ENCODE measurements at regions not wholly inside any gene's neighbourhood (a gene's known extent, or its start where the extent isn't known, plus 50 kb on each side); places are given as distances from the start of the nearest gene placed in this dataset.
"Not testable (repeated sequence)": the region's sequence is repeated elsewhere in the genome, so short reads cannot be mapped to it uniquely, and the experiment has no call there.

GRCh38 chr2:228447266-228447915, 265.9 kb upstream of the SPHKAP start:
- DNase-seq = no peak

GRCh38 chr2:228446734-228447133, 265.2 kb upstream of the SPHKAP start:
- H3K4me3 ChIP-seq (ENCODE audit: insufficient read depth, low read depth, low read length) = no peak overlapping the region
- no peaks in the 10 kb centered on the region for H3K36me3 ChIP-seq (replicated peaks; ENCODE audit: control insufficient read depth, insufficient read depth, low read length)
- DNase-seq = no peak
- H3K27me3 ChIP-seq (ENCODE audit: control insufficient read depth, insufficient read depth, low read length) = no peaks in the 10 kb centered on the region

More at GRCh38 chr2:228447266-228447915, 265.9 kb upstream of the SPHKAP start:
- Histone ChIP-seq H3K36me3 (replicated peaks; ENCODE audit: control insufficient read depth, insufficient read depth, low read length) (no peaks in the 10 kb centered on the region), H3K27me3 (ENCODE audit: control insufficient read depth, insufficient read depth, low read length) (no peaks in the 10 kb centered on the region), H3K4me3 (ENCODE audit: insufficient read depth, low read depth, low read length) (no peak overlapping the region)

GRCh38 chr2:228444161-228444560, 262.7 kb upstream of the SPHKAP start:
- Histone ChIP-seq H3K4me3 (ENCODE audit: insufficient read depth, low read depth, low read length) (no peak overlapping the region), H3K36me3 (replicated peaks; ENCODE audit: control insufficient read depth, insufficient read depth, low read length) (no peaks in the 10 kb centered on the region), H3K27me3 (ENCODE audit: control insufficient read depth, insufficient read depth, low read length) (no peaks in the 10 kb centered on the region)
- no peak for DNase-seq

- no peak for DNase-seq
- H3K36me3 ChIP-seq (replicated peaks; ENCODE audit: control insufficient read depth, insufficient read depth, low read length) = no peaks in the 10 kb centered on the region
Observed at GRCh38 chr2:228433721-228434120, 252.2 kb upstream of the SPHKAP start.

DNA sequence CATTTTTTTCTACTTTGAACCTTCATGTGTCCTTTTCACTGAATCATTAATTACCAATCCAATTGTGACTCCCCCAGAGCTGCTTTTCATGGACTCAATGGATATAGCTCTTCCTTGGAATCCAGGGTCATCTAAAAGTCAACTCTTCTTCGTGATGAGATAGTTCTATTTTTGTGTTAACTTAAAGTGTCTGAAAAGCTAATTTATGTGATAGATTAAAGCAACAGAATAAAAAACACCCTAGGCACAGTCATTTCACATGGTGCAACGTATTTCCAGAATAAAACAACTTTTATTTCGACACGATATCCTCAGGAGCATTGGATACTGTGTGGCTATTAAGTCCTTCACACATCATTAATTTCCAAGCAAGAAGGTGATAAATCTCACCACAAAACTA, 250.6 kb upstream of the SPHKAP start:
- DNase-seq = no peak
- Histone ChIP-seq H3K36me3 (replicated peaks; ENCODE audit: control insufficient read depth, insufficient read depth, low read length) (no peaks in the 10 kb centered on the region), H3K4me3 (ENCODE audit: insufficient read depth, low read depth, low read length) (no peak overlapping the region), H3K27me3 (ENCODE audit: control insufficient read depth, insufficient read depth, low read length) (no peaks in the 10 kb centered on the region)

More at GRCh38 chr2:228433721-228434120, 252.2 kb upstream of the SPHKAP start:
- no peaks in the 10 kb centered on the region for H3K27me3 ChIP-seq (ENCODE audit: control insufficient read depth, insufficient read depth, low read length)
- H3K4me3 ChIP-seq (ENCODE audit: insufficient read depth, low read depth, low read length) = no peak overlapping the region

DNA sequence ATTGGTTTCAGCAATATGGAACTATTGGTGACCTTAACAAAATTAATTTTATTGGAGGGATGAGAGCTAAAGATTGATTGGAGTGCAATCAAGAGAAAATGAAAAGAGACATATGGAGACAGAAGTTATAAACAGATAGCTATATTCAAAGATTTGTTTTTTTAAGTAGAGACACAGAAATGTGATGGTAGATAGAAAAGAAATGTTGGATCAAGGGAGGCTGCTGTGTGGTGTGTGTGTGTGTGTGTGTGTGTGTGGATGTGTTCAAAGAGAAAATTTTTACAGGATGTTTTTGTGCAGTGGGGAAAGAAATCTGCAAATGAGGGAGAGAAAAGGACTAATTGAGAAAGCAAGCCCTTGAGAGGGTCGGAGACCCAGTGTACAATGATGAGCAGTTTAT, 249.5 kb upstream of the SPHKAP start:
- H3K36me3 ChIP-seq (replicated peaks; ENCODE audit: control insufficient read depth, insufficient read depth, low read length) = no peaks in the 10 kb centered on the region
- DNase-seq = no peak
- H3K27me3 ChIP-seq (ENCODE audit: control insufficient read depth, insufficient read depth, low read length) = no peaks in the 10 kb centered on the region
- H3K4me3 ChIP-seq (ENCODE audit: insufficient read depth, low read depth, low read length) = no peak overlapping the region

DNA sequence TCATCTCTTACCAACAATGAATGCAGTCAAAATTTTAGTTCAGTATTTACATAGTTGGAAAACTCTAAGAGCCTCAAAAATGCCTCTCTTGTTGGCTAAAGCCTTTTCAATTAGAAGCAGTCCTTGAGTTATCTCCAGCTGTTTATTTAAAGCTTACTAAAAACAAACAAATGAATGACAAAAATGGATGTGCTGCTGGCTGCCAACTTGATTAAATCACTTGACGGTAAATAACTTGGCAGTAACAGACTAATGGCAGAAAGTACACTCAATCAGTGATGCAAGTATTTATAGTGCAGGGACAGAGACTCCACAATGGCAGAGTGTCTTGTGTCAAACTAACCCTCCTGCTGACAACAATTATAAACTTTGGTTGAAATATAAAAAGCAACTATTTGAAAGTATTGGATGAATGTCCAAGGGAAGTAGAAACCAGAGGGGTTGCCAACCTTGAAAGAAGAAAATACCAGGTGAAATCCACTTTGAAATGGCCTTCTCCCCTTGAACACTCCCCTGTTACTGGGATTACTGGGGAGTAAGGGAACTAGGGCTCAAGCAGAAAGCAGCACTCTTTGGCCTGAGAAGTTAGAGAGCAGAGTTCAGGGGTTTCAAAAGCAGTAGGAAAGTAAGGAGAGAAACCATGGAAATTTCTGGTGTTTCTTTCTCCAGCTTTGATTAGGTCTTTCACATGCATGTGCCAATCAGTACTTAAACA, 245.2 kb upstream of the SPHKAP start:
- H3K4me3 ChIP-seq (ENCODE audit: insufficient read depth, low read depth, low read length) = no peak overlapping the region
- H3K36me3 ChIP-seq (replicated peaks; ENCODE audit: control insufficient read depth, insufficient read depth, low read length) = no peaks in the 10 kb centered on the region
- H3K27me3 ChIP-seq (ENCODE audit: control insufficient read depth, insufficient read depth, low read length) = no peaks in the 10 kb centered on the region
- DNase-seq = no peak

- not testable (repeated sequence) for DNase-seq; H3K27me3 ChIP-seq (ENCODE audit: control insufficient read depth, insufficient read depth, low read length); H3K36me3 ChIP-seq (replicated peaks; ENCODE audit: control insufficient read depth, insufficient read depth, low read length); H3K4me3 ChIP-seq (ENCODE audit: insufficient read depth, low read depth, low read length)
Observed at GRCh38 chr2:228425411-228426060, 244.0 kb upstream of the SPHKAP start.

GRCh38 chr2:228417956-228418355, 236.5 kb upstream of the SPHKAP start:
- no peak for DNase-seq
- no peaks in the 10 kb centered on the region for H3K36me3 ChIP-seq (replicated peaks; ENCODE audit: control insufficient read depth, insufficient read depth, low read length)

GRCh38 chr2:228417526-228417925, 236.0 kb upstream of the SPHKAP start:
- Histone ChIP-seq H3K27me3 (ENCODE audit: control insufficient read depth, insufficient read depth, low read length) (no peaks in the 10 kb centered on the region), H3K4me3 (ENCODE audit: insufficient read depth, low read depth, low read length) (no peak overlapping the region), H3K36me3 (replicated peaks; ENCODE audit: control insufficient read depth, insufficient read depth, low read length) (no peaks in the 10 kb centered on the region)
- DNase-seq = no peak

More at GRCh38 chr2:228417956-228418355, 236.5 kb upstream of the SPHKAP start:
- no peaks in the 10 kb centered on the region for H3K27me3 ChIP-seq (ENCODE audit: control insufficient read depth, insufficient read depth, low read length)
- H3K4me3 ChIP-seq (ENCODE audit: insufficient read depth, low read depth, low read length) = no peak overlapping the region

GRCh38 chr2:228410061-228410460, 228.6 kb upstream of the SPHKAP start:
- Histone ChIP-seq H3K4me3 (ENCODE audit: insufficient read depth, low read depth, low read length) (no peak overlapping the region), H3K36me3 (replicated peaks; ENCODE audit: control insufficient read depth, insufficient read depth, low read length) (no peaks in the 10 kb centered on the region), H3K27me3 (ENCODE audit: control insufficient read depth, insufficient read depth, low read length) (no peaks in the 10 kb centered on the region)
- no peak for DNase-seq

GRCh38 chr2:228409493-228409892, 228.0 kb upstream of the SPHKAP start:
- Histone ChIP-seq H3K27me3 (ENCODE audit: control insufficient read depth, insufficient read depth, low read length) (no peaks in the 10 kb centered on the region), H3K36me3 (replicated peaks; ENCODE audit: control insufficient read depth, insufficient read depth, low read length) (no peaks in the 10 kb centered on the region), H3K4me3 (ENCODE audit: insufficient read depth, low read depth, low read length) (no peak overlapping the region)
- no peak for DNase-seq

- H3K4me3 ChIP-seq (ENCODE audit: insufficient read depth, low read depth, low read length) = no peak overlapping the region
- no peak for DNase-seq
- no peaks in the 10 kb centered on the region for H3K27me3 ChIP-seq (ENCODE audit: control insufficient read depth, insufficient read depth, low read length)
- H3K36me3 ChIP-seq (replicated peaks; ENCODE audit: control insufficient read depth, insufficient read depth, low read length) = no peaks in the 10 kb centered on the region
Observed at GRCh38 chr2:228408529-228409227, 227.2 kb upstream of the SPHKAP start.

DNA sequence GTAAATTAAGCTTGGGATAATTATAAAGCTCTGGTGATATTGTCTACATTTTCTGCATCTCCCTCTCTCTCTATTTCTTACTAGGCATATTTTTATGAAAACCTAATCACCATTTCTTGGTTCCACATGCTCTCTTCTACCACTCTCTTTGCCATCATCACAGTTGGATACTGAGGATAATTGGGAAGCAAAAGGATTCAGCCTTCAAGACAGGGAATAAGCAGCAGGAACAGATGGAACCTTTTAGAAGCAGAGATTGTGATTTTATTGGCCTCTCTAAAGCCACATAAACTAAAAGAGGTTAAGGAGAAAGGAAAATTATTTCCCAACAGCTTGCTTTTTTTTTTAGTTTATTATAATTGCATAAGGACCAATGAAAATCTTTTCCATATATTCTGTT, 226.3 kb upstream of the SPHKAP start:
- no peaks in the 10 kb centered on the region for H3K27me3 ChIP-seq (ENCODE audit: control insufficient read depth, insufficient read depth, low read length)
- no peak for DNase-seq
- no peak overlapping the region for H3K4me3 ChIP-seq (ENCODE audit: insufficient read depth, low read depth, low read length)
- no peaks in the 10 kb centered on the region for H3K36me3 ChIP-seq (replicated peaks; ENCODE audit: control insufficient read depth, insufficient read depth, low read length)

All from H7 (cell line).